ENCODE measurements at regions not wholly inside any gene's neighbourhood (a gene's known extent, or its start where the extent isn't known, plus 50 kb on each side); places are given as distances from the start of the nearest gene placed in this dataset.
A peak's percentile ranks its signal among the peaks of the same experiment; 100 is the strongest.

DNA sequence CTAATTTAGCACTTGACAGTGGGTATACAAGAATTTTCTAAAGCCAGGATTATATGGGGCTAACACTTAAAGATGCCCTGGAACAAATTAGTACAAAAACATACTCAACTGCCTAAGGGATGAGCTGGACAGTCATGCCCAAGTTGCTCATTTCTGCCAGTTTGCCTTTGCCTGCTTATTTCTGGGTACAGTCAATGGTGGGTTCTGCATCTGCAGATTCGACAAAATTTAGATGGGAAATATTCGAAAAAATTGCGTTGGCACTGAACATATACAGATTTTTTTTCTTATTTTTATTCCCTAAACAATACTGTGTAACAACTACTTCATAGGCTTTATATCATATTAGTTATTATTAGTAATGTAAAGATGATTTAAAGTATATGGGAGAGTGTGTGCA, 591.9 kb downstream of the EPM2A start:
- TF ChIP-seq ZBTB7A (IDR thresholded peaks at IDR 0.05; ENCODE audit: low read depth) (no peak), CEBPB (IDR thresholded peaks at IDR 0.05) (no peak), FOXM1 (IDR thresholded peaks at IDR 0.05; ENCODE audit: borderline replicate concordance, low read depth) (no peak), YY1 (IDR thresholded peaks at IDR 0.05; ENCODE audit: low read depth) (no peak), NFIC (IDR thresholded peaks at IDR 0.05) (no peak), EP300 (IDR thresholded peaks at IDR 0.05; ENCODE audit: borderline replicate concordance) (no peak), RAD21 (IDR thresholded peaks at IDR 0.05; ENCODE audit: low read depth) (no peak), TCF12 (IDR thresholded peaks at IDR 0.05; ENCODE audit: low read depth) (no peak), EGR1 (IDR thresholded peaks at IDR 0.05) (no peak), TEAD4 (IDR thresholded peaks at IDR 0.05) (no peak), TAF1 (IDR thresholded peaks at IDR 0.05; ENCODE audit: low read depth) (no peak)
- TF ChIP-seq, protein P1, sequence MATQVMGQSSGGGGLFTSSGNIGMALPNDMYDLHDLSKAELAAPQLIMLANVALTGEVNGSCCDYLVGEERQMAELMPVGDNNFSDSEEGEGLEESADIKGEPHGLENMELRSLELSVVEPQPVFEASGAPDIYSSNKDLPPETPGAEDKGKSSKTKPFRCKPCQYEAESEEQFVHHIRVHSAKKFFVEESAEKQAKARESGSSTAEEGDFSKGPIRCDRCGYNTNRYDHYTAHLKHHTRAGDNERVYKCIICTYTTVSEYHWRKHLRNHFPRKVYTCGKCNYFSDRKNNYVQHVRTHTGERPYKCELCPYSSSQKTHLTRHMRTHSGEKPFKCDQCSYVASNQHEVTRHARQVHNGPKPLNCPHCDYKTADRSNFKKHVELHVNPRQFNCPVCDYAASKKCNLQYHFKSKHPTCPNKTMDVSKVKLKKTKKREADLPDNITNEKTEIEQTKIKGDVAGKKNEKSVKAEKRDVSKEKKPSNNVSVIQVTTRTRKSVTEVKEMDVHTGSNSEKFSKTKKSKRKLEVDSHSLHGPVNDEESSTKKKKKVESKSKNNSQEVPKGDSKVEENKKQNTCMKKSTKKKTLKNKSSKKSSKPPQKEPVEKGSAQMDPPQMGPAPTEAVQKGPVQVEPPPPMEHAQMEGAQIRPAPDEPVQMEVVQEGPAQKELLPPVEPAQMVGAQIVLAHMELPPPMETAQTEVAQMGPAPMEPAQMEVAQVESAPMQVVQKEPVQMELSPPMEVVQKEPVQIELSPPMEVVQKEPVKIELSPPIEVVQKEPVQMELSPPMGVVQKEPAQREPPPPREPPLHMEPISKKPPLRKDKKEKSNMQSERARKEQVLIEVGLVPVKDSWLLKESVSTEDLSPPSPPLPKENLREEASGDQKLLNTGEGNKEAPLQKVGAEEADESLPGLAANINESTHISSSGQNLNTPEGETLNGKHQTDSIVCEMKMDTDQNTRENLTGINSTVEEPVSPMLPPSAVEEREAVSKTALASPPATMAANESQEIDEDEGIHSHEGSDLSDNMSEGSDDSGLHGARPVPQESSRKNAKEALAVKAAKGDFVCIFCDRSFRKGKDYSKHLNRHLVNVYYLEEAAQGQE (IDR thresholded peaks at IDR 0.05; ENCODE audit: low read depth): no peak
- TF ChIP-seq, protein P2, sequence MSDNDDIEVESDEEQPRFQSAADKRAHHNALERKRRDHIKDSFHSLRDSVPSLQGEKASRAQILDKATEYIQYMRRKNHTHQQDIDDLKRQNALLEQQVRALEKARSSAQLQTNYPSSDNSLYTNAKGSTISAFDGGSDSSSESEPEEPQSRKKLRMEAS (IDR thresholded peaks at IDR 0.05): no peak

DNA sequence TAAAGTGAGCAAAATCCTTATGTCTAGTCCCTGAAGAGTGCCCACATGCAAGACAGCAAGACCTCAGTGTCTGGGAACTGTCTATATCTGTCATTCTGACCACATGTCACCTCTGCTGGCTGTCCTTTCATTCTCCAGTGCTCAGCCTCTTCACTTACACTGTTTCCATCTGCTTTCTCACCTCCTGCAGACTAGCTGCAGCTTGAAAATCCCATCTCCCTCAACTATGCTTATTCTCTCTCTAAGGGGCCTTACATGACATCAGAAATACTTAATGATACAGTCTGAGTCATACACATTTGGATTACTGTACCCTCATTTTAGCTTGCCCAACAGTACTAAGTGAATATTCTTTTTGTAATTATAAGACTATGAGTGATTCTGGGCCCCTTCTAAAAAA, 587.8 kb downstream of the EPM2A start:
- no peak for TF ChIP-seq TAF1 (IDR thresholded peaks at IDR 0.05; ENCODE audit: low read depth)
- TF ChIP-seq CEBPB (IDR thresholded peaks at IDR 0.05): no peak
- no peak for TF ChIP-seq EP300 (IDR thresholded peaks at IDR 0.05; ENCODE audit: borderline replicate concordance)
- no peak for TF ChIP-seq YY1 (IDR thresholded peaks at IDR 0.05; ENCODE audit: low read depth)
- TF ChIP-seq, protein P2 (IDR thresholded peaks at IDR 0.05): no peak
- TF ChIP-seq, protein P3, sequence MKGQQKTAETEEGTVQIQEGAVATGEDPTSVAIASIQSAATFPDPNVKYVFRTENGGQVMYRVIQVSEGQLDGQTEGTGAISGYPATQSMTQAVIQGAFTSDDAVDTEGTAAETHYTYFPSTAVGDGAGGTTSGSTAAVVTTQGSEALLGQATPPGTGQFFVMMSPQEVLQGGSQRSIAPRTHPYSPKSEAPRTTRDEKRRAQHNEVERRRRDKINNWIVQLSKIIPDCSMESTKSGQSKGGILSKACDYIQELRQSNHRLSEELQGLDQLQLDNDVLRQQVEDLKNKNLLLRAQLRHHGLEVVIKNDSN (IDR thresholded peaks at IDR 0.05): no peak
- TF ChIP-seq, protein P1 (IDR thresholded peaks at IDR 0.05; ENCODE audit: low read depth): no peak
- TF ChIP-seq TCF12 (IDR thresholded peaks at IDR 0.05; ENCODE audit: low read depth): no peak
- no peak for TF ChIP-seq FOXM1 (IDR thresholded peaks at IDR 0.05; ENCODE audit: borderline replicate concordance, low read depth)
- TF ChIP-seq NFIC (IDR thresholded peaks at IDR 0.05): no peak
- no peak for TF ChIP-seq ZBTB7A (IDR thresholded peaks at IDR 0.05; ENCODE audit: low read depth)
- TF ChIP-seq EGR1 (IDR thresholded peaks at IDR 0.05): no peak
- TF ChIP-seq CREB1 (IDR thresholded peaks at IDR 0.05; ENCODE audit: low read depth): no peak

DNA sequence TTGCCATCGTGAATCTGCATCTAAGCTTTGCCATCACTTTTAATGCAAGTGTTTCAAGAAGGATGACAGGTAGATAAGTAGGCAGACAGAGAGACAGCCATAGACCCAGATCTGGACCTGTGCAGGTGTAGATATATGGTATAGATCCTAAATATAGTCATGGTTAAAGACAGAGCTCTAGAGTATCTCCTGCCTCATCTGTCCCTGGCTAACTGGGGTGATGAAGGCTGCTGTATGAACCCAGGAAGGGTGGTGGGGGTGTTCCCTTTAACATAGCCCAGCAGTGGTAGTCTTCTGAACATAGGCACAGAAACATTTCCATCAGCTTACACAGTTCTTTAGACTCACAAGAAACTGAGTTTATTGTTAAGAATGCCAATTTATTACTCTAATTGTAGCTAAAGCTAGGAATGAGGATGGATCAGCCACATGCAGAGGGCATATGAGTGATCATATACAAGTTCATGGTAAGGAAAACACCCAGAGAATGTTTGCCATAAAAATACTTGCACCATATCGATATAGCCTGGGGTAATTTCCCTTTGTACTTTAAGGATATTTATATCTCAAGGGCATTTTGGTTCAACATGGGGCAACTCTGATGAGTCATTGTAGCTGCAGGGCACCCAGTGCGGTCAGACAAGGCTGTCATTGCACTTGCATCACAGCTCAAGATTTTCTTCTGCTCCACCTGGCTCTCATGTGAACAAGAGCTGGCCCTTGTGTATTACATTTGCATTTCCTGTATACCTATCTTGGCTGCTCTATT, 587.2 kb downstream of the EPM2A start:
- TF ChIP-seq CEBPB (IDR thresholded peaks at IDR 0.05): peak; percentile 68
- no peak for TF ChIP-seq TEAD4 (IDR thresholded peaks at IDR 0.05)

DNA sequence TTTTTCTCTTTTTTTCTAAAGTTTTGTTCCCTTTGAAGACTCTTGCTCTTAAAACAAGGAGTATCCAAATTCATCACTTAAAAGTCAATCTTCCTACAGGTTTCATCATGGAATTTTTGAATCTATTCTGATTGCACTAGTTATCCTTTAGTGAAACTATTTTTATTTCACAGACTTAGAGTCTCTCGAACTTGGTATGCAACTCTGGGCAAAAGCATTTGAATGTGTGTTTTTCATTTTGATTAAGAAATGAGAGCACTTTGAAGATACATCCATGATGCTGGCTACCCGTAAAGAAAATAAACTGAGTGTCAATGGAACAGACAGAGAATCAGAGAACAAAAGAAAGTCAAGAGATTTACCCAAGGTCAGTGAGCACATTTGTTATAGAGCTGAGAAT, 586.5 kb downstream of the EPM2A start:
- no peak for TF ChIP-seq NFIC (IDR thresholded peaks at IDR 0.05)
- no peak for TF ChIP-seq CREB1 (IDR thresholded peaks at IDR 0.05; ENCODE audit: low read depth)
- TF ChIP-seq TCF12 (IDR thresholded peaks at IDR 0.05; ENCODE audit: low read depth): no peak
- TF ChIP-seq, protein P2 (IDR thresholded peaks at IDR 0.05): no peak
- TF ChIP-seq, protein P3 (IDR thresholded peaks at IDR 0.05): no peak
- TF ChIP-seq EP300 (IDR thresholded peaks at IDR 0.05; ENCODE audit: borderline replicate concordance): no peak

DNA sequence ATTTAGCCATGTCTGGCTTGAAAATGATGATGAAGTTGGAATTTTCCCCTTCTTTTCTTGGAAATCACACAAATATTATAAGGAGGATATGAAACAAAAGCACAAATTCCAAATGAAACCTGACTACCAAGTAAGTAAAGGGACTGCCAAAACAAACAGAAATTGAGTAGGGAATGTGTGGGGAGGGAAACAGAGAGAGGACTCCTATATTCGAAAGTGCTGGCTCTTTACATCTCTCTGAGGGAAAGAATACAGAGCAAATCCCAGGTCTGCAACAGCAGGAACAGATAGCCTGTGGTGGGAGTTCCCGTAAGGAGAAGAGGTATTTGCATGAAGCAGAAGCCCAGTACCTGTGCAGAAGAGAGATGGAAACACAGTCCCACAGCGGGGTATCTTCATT, 583.7 kb downstream of the EPM2A start:
- TF ChIP-seq EGR1 (IDR thresholded peaks at IDR 0.05) (no peak), EP300 (IDR thresholded peaks at IDR 0.05; ENCODE audit: borderline replicate concordance) (no peak), CREB1 (IDR thresholded peaks at IDR 0.05; ENCODE audit: low read depth) (no peak), FOXM1 (IDR thresholded peaks at IDR 0.05; ENCODE audit: borderline replicate concordance, low read depth) (no peak), TCF12 (IDR thresholded peaks at IDR 0.05; ENCODE audit: low read depth) (no peak), TAF1 (IDR thresholded peaks at IDR 0.05; ENCODE audit: low read depth) (no peak), TEAD4 (IDR thresholded peaks at IDR 0.05) (no peak)
- TF ChIP-seq, protein P2 (IDR thresholded peaks at IDR 0.05): no peak

DNA sequence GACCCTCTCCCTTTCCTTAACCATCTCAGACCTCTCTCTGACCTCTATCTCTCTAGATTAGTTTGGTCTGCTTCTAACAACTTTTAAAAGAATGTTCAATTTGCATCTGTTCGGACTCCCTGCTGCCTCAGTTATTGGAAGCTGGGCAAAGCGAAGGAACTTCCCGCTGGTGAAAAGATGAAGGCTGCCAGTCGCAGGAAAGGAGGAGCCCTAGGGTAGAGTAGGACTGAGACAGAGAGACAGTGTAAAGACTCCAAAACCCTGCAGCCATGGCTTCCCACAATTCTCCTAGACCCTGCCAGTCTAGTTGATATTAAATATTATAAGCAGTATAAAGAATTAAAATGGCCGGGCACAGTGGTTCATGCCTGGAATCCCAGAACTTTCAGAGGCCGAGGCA, 581.8 kb downstream of the EPM2A start:
- TF ChIP-seq YY1 (IDR thresholded peaks at IDR 0.05; ENCODE audit: low read depth) (no peak), CEBPB (IDR thresholded peaks at IDR 0.05) (no peak)
